ENCODE measurements at regions not wholly inside any gene's neighbourhood (a gene's known extent, or its start where the extent isn't known, plus 50 kb on each side); places are given as distances from the start of the nearest gene placed in this dataset.

- CTCF ChIA-PET = interaction anchor here (0.7 to 0.9 kb wide), 2 partner anchors 50 to 102 kb away, joined by 3 read pairs; no protein-coding TSS in a partner anchor
- peaks cover 11% of the 10 kb centered on the region for H3K4me1 Mint-ChIP-seq (ENCODE audit: low read depth, unreplicated experiment)
- H3K27me3 Mint-ChIP-seq (ENCODE audit: unreplicated experiment) = no peaks in the 10 kb centered on the region
- TF ChIP-seq, protein P1, sequence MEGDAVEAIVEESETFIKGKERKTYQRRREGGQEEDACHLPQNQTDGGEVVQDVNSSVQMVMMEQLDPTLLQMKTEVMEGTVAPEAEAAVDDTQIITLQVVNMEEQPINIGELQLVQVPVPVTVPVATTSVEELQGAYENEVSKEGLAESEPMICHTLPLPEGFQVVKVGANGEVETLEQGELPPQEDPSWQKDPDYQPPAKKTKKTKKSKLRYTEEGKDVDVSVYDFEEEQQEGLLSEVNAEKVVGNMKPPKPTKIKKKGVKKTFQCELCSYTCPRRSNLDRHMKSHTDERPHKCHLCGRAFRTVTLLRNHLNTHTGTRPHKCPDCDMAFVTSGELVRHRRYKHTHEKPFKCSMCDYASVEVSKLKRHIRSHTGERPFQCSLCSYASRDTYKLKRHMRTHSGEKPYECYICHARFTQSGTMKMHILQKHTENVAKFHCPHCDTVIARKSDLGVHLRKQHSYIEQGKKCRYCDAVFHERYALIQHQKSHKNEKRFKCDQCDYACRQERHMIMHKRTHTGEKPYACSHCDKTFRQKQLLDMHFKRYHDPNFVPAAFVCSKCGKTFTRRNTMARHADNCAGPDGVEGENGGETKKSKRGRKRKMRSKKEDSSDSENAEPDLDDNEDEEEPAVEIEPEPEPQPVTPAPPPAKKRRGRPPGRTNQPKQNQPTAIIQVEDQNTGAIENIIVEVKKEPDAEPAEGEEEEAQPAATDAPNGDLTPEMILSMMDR (IDR thresholded peaks at IDR 0.05; ENCODE audit: unreplicated experiment) = no peak
- no peaks in the 10 kb centered on the region for H3K36me3 Mint-ChIP-seq (ENCODE audit: insufficient read depth, unreplicated experiment)
- BruUV-seq (replicated peaks) = no TSS peak
- no peak overlapping the region for H3K27ac Mint-ChIP-seq (ENCODE audit: unreplicated experiment)
- H3K9me3 Mint-ChIP-seq (ENCODE audit: low read depth, unreplicated experiment) = no peaks in the 10 kb centered on the region
- DNase-seq = no peak
- H3K4me3 Mint-ChIP-seq (ENCODE audit: low read depth, unreplicated experiment) = no peak overlapping the region
- intact Hi-C loops (cut with micrococcal nuclease; ENCODE audit: unreplicated experiment) = no loop called here
Observed at GRCh38 chr12:87303396-87304012, 725.7 kb downstream of the C12orf50 start.

GRCh38 chr12:87302126-87302745 lies 727.0 kb downstream of the C12orf50 start:
- TF ChIP-seq, protein P1 (IDR thresholded peaks at IDR 0.05; ENCODE audit: unreplicated experiment) = no peak
- CTCF ChIA-PET = no interaction called here
- no peaks in the 10 kb centered on the region for H3K27me3 Mint-ChIP-seq (ENCODE audit: unreplicated experiment)
- peaks cover 3% of the 10 kb centered on the region for H3K9me3 Mint-ChIP-seq (ENCODE audit: low read depth, unreplicated experiment)
- BruUV-seq (replicated peaks) = no TSS peak
- no peaks in the 10 kb centered on the region for H3K36me3 Mint-ChIP-seq (ENCODE audit: insufficient read depth, unreplicated experiment)
- intact Hi-C loops (cut with micrococcal nuclease; ENCODE audit: unreplicated experiment) = no loop called here
- no peak for DNase-seq
- H3K4me1 Mint-ChIP-seq (ENCODE audit: low read depth, unreplicated experiment) = peaks cover 11% of the 10 kb centered on the region
- no peak overlapping the region for H3K4me3 Mint-ChIP-seq (ENCODE audit: low read depth, unreplicated experiment)
- no peak overlapping the region for H3K27ac Mint-ChIP-seq (ENCODE audit: unreplicated experiment)

GRCh38 chr12:87290505-87290904 lies 738.7 kb downstream of the C12orf50 start:
- no peak overlapping the region for H3K4me3 Mint-ChIP-seq (ENCODE audit: low read depth, unreplicated experiment)
- CTCF ChIA-PET = no interaction called here
- TF ChIP-seq, protein P1 (IDR thresholded peaks at IDR 0.05; ENCODE audit: unreplicated experiment) = no peak

GRCh38 chr12:87283886-87284285 lies 745.3 kb downstream of the C12orf50 start:
- no peak overlapping the region for H3K27ac Mint-ChIP-seq (ENCODE audit: unreplicated experiment)
- no peaks in the 10 kb centered on the region for H3K36me3 Mint-ChIP-seq (ENCODE audit: insufficient read depth, unreplicated experiment)
- no peaks in the 10 kb centered on the region for H3K4me1 Mint-ChIP-seq (ENCODE audit: low read depth, unreplicated experiment)
- TF ChIP-seq, protein P1 (IDR thresholded peaks at IDR 0.05; ENCODE audit: unreplicated experiment) = no peak
- no peak overlapping the region for H3K4me3 Mint-ChIP-seq (ENCODE audit: low read depth, unreplicated experiment)
- intact Hi-C loops (cut with micrococcal nuclease; ENCODE audit: unreplicated experiment) = no loop called here
- peaks cover 6% of the 10 kb centered on the region for H3K9me3 Mint-ChIP-seq (ENCODE audit: low read depth, unreplicated experiment)
- no peak for DNase-seq
- CTCF ChIA-PET = no interaction called here
- BruUV-seq (replicated peaks) = no TSS peak
- H3K27me3 Mint-ChIP-seq (ENCODE audit: unreplicated experiment) = no peaks in the 10 kb centered on the region

More at GRCh38 chr12:87290505-87290904, 738.7 kb downstream of the C12orf50 start:
- no TSS peak for BruUV-seq (replicated peaks)
- no peak overlapping the region for H3K27ac Mint-ChIP-seq (ENCODE audit: unreplicated experiment)
- H3K27me3 Mint-ChIP-seq (ENCODE audit: unreplicated experiment) = no peaks in the 10 kb centered on the region
- H3K4me1 Mint-ChIP-seq (ENCODE audit: low read depth, unreplicated experiment) = no peaks in the 10 kb centered on the region
- DNase-seq = no peak
- H3K9me3 Mint-ChIP-seq (ENCODE audit: low read depth, unreplicated experiment) = no peaks in the 10 kb centered on the region
- intact Hi-C loops (cut with micrococcal nuclease; ENCODE audit: unreplicated experiment) = no loop called here
- no peaks in the 10 kb centered on the region for H3K36me3 Mint-ChIP-seq (ENCODE audit: insufficient read depth, unreplicated experiment)
